NCI-H146 treated with DMSO at 0.1 percent for 48 hours (cell line): ENCODE measurements at regions not wholly inside any gene's neighbourhood (a gene's known extent, or its start where the extent isn't known, plus 50 kb on each side); places are given as distances from the start of the nearest gene placed in this dataset.

Experiments used
- DNase-seq: peaks from one replicate; lab custom pipeline; 2025; ENCODE audit not compliant: unreplicated experiment; lab: John Stamatoyannopoulos, UW

GRCh38 chr10:128604025-128604424, 477.8 kb upstream of the MKI67 start:
- DNase-seq: no peak

- DNase-seq: no peak
Measured at GRCh38 chr10:128605180-128605579, 479.0 kb upstream of the MKI67 start.

- no peak for DNase-seq
Measured at GRCh38 chr10:128606055-128606454, 479.8 kb upstream of the MKI67 start.

GRCh38 chr10:128608791-128609190, 482.6 kb upstream of the MKI67 start:
- no peak for DNase-seq

GRCh38 chr10:128609460-128609859, 483.2 kb upstream of the MKI67 start:
- no peak for DNase-seq

- no peak for DNase-seq
Measured at GRCh38 chr10:128610113-128610512, 483.9 kb upstream of the MKI67 start.

- DNase-seq: no peak
Measured at GRCh38 chr10:128612195-128612594, 486.0 kb upstream of the MKI67 start.

- DNase-seq: no peak
Measured at GRCh38 chr10:128612631-128613030, 486.4 kb upstream of the MKI67 start.

GRCh38 chr10:128614016-128614605, 487.9 kb upstream of the MKI67 start:
- no peak for DNase-seq

- DNase-seq: no peak
Measured at GRCh38 chr10:128614802-128615553, 488.8 kb upstream of the MKI67 start.

- DNase-seq: no peak
Measured at GRCh38 chr10:128617532-128617931, 491.3 kb upstream of the MKI67 start.

- DNase-seq: no peak
Measured at GRCh38 chr10:128622706-128623105, 496.5 kb upstream of the MKI67 start.

GRCh38 chr10:128623776-128624175, 497.6 kb upstream of the MKI67 start:
- DNase-seq: no peak

GRCh38 chr10:128624656-128625530, 498.7 kb upstream of the MKI67 start:
- no peak for DNase-seq

GRCh38 chr10:128625926-128626325, 499.7 kb upstream of the MKI67 start:
- DNase-seq: no peak

- DNase-seq: no peak
Measured at GRCh38 chr10:128626397-128627000, 500.3 kb upstream of the MKI67 start.

- DNase-seq: no peak
Measured at GRCh38 chr10:128627811-128628210, 501.6 kb upstream of the MKI67 start.

- DNase-seq: no peak
Measured at GRCh38 chr10:128628252-128628651, 502.0 kb upstream of the MKI67 start.

GRCh38 chr10:128629111-128630096, 503.2 kb upstream of the MKI67 start:
- DNase-seq: no peak

GRCh38 chr10:128630787-128631252, 504.6 kb upstream of the MKI67 start:
- DNase-seq: no peak
